Left lobe of liver (tissue), 2 donors: ENCODE measurements at regions not wholly inside any gene's neighbourhood (a gene's known extent, or its start where the extent isn't known, plus 50 kb on each side); places are given as distances from the start of the nearest gene placed in this dataset.
"Not testable (repeated sequence)": the region's sequence is repeated elsewhere in the genome, so short reads cannot be mapped to it uniquely, and the experiment has no call there.

ENCODE experiments used
- ATAC-seq: fragments of 200-7000 bp; cut with Tn5 transposase; one replicate; pipeline ENCODE4 v1.9.1; 2020; ENCODE audit warnings: mild to moderate bottlenecking, moderate library complexity
- DNase-seq: peaks from one replicate; pipeline ENCODE4 v3.0.0-alpha.2; 2020; ENCODE audit warnings: low spot score
- donor health status: DM: no; HTN: no; CAD: no; lungs with moderate emphysema.
- donor health status: DM: no; HTN: yes; CAD: no.

GRCh38 chr5:166282939-166283338 is 2008.5 kb upstream of the WWC1 start:
- ATAC-seq (no peak), DNase-seq (no peak)

- no peak for DNase-seq
- ATAC-seq: no peak
Measured at GRCh38 chr5:166285361-166285760, 2006.1 kb upstream of the WWC1 start.

DNA sequence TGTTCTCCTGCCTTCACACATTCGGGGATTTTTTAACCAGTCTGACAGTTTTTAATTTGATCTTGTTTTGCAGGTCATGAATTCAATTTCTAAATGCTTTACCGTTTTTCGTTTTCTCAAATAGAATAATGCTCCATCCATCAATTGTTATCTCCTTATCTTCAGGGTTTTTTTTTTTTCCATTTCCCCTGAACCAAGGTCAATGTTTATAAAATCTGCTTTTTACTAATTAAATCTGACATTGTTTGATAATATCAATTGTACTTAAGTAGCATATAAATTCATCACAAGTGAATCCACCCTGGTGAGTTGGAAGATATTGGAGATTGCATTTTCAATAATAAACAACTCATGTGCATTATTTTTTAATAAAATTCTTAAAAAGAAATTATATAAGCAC is 2004.6 kb upstream of the WWC1 start:
- DNase-seq (no peak), ATAC-seq (no peak)

- no peak for DNase-seq
Measured at GRCh38 chr5:166287866-166288265, 2003.6 kb upstream of the WWC1 start.

GRCh38 chr5:166291800-166292199 is 1999.6 kb upstream of the WWC1 start:
- not testable (repeated sequence) for ATAC-seq, DNase-seq

More at GRCh38 chr5:166287866-166288265, 2003.6 kb upstream of the WWC1 start:
- no peak for ATAC-seq

GRCh38 chr5:166293892-166294291 is 1997.6 kb upstream of the WWC1 start:
- no peak for ATAC-seq
- no peak for DNase-seq

DNA sequence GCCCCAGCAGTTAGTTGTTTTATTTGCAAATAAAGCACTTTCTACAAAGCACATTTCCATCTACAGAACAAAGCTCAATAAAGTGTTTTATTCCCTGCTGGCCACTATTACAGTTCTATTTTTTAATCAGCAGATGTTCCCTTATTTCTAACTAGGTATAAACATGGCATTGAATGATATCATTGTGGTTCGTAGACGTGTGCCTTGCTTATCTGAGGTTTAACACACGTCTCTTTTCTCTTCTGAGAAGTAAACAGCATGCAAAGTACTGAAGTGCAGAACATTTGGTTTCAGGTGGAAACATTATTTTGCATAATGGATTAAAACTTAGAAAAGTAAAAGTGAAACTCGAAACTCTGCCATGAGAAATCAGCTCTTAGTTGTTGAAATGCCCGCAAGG is 1989.3 kb upstream of the WWC1 start:
- ATAC-seq (no peak), DNase-seq (no peak)

DNA sequence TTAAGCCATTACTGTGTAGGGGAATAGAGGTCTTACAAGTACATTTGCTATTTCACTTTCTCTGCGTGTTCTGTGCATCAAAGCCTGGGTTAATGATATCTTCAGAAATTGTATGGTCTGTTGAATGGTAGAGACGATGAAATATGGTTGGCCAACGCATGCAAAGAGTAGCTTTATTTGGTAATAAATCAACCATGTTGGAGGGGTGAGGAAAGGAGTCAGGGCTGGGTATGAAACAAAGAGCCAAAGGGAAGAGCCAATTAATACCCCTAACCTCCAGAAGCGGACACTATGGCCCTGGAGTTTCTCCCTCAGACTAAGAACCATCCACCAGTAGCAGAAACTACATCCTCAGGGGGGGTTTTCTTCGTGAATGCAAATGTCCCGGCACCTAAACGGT is 1974.0 kb upstream of the WWC1 start:
- ATAC-seq (no peak), DNase-seq (no peak)

DNA sequence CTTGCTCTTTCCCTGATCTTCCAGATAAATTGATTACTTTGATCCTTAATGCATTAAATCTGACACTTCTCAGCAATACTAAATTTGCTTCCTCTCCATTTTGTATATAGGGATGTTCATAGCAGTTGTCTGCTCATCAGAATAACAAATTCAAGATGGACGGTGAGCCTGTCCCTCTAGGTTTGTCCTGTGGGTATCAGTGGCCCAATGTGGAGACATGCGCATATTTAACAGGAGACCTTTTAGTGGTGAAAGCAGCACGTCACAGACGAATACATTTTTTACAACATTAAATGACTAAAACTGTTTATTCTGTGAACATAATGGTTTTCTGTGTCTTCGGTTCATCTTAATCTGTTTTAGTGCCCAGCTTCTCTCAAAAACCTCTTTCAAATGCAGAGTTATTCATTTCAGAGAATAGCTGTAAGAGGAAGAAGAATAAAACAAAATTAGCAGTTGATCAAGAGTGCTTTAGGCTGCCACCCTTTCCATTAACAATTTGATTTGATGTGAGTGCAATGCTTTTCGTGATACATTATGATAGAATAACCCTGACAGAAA is 1970.4 kb upstream of the WWC1 start:
- DNase-seq (no peak), ATAC-seq (no peak)

DNA sequence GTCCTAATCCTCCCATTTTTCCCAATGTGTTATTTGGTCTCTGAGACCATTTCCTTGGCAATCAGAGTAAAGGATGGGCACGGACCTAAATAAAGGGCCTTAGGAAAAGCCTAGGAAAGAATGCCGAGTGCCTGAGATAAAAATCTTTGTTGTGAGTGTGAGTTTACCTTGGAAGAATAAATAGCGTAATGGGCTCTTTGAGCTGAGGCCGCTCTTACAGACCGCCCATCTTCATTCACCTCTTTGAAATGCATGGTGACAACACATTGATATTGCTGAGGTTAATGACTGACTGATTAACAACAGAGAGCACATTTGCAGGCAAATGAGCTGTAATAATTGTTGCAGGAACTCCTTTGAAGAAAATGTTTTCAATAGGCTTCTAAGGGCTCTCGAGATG is 1967.1 kb upstream of the WWC1 start:
- ATAC-seq: no peak
- no peak for DNase-seq

DNA sequence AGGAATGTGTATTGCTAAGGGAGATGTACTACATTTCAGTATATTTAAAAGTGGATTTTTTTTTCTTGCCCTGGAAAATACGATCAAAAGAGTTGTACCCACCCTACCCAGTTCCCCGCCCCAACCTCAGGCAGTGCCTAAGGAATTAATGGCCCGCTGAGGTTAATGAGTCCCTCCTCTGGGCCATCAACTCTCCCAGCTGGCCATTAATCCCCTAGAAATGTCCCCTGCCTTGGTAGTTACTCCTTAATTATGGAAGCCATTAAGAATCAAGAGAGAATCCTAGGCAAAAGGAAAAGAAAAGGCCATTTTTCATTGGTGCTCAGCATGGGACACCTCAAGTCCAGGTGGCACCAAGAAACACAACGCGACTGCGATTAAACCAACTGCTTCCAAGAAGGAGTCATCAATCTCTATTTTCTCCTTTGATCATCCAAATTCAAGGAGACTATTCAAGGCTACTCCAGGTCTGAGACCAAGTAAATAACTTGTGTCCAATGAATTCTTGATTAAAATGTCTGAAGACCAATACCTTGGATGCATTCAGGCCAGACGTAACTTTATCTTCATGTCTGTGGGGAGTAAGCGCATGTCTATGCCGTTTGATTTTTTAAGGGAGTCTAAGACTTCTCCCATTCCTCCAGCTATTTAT is 1962.2 kb upstream of the WWC1 start:
- DNase-seq (no peak), ATAC-seq (no peak)

DNA sequence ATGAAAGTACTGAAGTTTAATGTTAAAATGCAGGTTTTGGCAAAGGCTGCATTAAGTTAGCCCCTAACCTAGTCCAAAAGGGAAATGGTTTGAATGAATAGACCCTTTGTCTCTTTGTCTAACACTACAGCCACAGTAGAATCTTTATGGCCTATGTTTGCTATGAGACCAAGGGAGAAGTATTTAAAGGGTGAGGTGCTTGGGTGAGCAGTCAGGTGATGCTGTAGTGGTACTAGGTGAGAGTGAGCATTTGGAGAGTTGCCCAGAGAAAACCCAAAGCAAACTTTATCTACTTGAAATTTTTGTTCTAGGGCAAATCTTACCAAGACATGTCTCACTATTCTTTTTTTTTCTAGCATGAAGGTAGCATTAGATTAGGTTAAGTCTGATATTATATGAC is 1961.4 kb upstream of the WWC1 start:
- no peak for DNase-seq
- ATAC-seq: no peak

GRCh38 chr5:166331521-166331920 is 1959.9 kb upstream of the WWC1 start:
- DNase-seq: no peak
- ATAC-seq: no peak

- ATAC-seq: no peak
- no peak for DNase-seq
Measured at GRCh38 chr5:166338801-166339200, 1952.6 kb upstream of the WWC1 start.

- no peak for ATAC-seq
- no peak for DNase-seq
Measured at GRCh38 chr5:166340039-166340438, 1951.4 kb upstream of the WWC1 start.

DNA sequence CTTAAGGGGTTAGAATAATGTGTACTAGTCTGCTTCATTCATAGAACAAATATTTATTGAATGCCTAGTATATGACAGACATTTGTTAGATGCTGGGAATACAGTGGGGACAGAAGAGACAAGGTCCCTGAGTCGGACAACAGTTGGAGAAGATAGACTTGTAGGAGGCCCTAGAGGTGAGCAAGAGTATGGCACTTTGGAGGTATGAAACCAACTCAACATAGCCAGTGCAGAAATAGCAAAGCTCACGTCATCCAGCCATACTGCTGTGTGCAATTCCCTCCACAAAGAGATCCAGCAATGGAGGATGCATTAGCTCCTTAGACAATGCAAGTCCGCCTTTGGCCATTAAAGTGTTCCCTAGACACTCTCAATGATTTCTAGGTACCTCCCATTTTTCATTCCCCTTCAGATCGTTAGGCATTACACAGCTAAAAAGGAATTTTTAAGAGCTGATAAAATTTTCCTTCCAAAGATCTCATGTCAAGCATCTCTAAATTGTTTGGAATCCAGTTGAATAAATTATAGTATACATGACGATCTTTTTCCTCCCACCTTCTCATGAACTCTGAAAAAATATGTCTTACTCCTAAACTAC is 1949.6 kb upstream of the WWC1 start:
- no peak for DNase-seq
- ATAC-seq: no peak

DNA sequence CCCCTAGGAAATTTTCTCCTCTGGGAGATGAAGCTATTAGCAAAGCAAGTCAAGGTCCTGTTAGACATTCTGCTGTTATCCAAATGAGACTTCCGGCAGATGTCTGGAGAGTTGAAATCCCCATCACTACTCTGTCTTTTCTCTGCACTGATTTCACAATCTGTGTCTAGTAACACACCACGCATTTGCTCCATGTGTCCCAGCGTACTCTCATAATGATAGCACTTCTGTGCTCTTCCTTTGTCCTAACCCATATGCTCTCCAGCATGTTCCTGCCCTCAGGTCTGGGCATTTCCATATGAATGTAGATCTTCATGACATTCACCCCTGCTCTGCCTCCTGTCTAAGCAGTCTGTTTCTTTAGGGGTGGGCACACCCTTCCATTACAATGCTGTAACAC is 1949.0 kb upstream of the WWC1 start:
- DNase-seq (no peak), ATAC-seq (no peak)

- no peak for DNase-seq
- ATAC-seq: no peak
Measured at GRCh38 chr5:166346726-166347374, 1944.6 kb upstream of the WWC1 start.

DNA sequence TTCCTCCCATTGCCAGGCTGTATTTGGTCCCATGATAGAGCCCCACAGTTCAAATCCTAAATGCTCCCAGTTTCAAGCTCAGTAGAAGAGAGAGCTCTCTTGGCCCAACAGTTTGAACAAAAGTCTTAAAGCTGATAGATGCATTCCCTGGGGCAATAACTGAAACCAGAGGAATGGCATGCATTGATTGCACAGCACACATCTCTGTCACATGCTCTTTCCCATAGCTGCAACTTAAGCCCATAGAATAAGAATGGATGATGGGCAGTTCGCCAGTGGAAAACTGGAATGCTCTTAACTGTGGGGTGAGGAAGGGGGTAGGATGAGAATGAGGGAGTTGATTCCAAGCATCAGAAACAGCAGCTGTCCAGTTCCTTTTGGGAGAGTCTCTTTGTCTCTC is 1942.4 kb upstream of the WWC1 start:
- no peak for ATAC-seq
- no peak for DNase-seq

DNA sequence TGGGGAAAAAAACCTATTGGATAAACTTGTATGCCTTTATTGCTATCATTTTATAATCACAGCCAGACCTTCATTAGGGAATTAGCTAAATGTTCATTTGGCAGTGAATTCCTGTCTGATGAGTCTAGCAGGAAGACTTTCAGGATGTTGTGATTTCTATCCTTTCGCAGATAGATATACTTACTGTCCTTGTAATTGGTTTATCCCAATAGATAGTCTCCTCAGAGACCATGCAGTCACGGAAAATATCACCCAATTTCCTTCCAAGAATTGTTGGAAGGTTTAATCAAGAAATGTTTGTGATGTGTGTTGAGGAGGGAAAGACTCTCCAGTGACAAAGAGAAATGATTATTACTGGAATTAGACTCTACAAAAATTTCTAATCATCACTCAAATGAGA is 1937.9 kb upstream of the WWC1 start:
- ATAC-seq (no peak), DNase-seq (no peak)

GRCh38 chr5:166354332-166354731 is 1937.1 kb upstream of the WWC1 start:
- no peak for ATAC-seq
- no peak for DNase-seq

DNA sequence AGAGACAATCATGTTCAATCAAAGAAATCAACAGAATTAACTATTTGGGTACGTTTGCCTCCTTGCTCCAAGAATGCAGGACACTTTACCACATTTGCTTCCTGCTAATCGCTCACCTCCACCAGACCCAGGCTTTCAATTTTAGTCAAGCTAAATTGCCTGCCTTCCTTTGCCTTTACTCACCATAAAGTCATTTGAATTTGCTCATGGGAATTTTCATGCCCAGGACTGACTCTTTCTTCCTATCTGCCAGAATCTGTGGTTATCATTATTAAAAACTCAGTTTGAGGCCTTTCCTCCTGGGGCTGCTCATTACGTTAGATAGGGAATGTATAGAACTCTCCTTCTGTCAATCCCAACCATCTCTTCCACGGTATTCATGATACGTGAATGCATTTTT is 1935.3 kb upstream of the WWC1 start:
- no peak for ATAC-seq
- no peak for DNase-seq
